Spleen (tissue), 7 donors: ENCODE measurements at regions not wholly inside any gene's neighbourhood (a gene's known extent, or its start where the extent isn't known, plus 50 kb on each side); places are given as distances from the start of the nearest gene placed in this dataset.

Experiments
- POLR2AphosphoS5 ChIP-seq, 3 donors: sonication (generic); formaldehyde crosslinking; IDR thresholded peaks; one replicate each; pipeline ENCODE4 v1.5.1; 2017; ENCODE audit warnings: antibody characterized with exemption in 3 of 3
- TF ChIP-seq, protein P1 (sequence below), 11 experiments: fragments of 200-600 bp in 7 of 11; fragments of 450-650 bp in 4 of 11; sonication (generic) in 4 of 11; IDR thresholded peaks in 8 of 11; conservative IDR thresholded peaks in 3 of 11; 1 replicate in 7 of 11; 2 replicates in 4 of 11; pipeline versions ENCODE4 v1.4.0 to v1.8.0; 2016 to 2021; ENCODE audit warnings: antibody characterized with exemption in 11 of 11, inconsistent platforms in 4 of 11, mild to moderate bottlenecking in 1 of 11
- donor health status: DM: no; HTN: no; CAD: no; lungs with moderate emphysema.
- donor health status: DM: no; HTN: no; CAD: no.
- donor health status: DM: no; HTN: no; CAD: no.

DNA sequence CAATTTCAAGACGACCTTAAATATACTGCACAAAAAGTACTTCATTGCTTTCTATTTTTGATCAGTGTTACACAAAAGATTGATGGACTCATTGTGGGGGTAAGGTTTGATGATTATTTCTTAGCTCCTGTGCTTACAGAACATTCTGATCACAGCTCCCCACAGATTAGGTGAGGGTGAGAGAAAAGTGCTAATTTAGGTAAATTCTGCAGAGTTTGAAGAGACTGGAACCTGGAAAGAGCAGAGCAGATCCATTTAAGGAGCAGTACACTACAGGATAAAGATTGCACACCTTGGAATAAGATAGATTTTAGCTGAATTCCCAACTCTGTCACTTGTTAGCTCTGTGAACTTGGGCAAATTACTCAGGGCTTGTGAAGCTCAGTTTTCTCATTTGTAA is 291.9 kb upstream of the CDH7 start:
- no peak for TF ChIP-seq POLR2AphosphoS5 (IDR thresholded peaks at IDR 0.05)
- TF ChIP-seq, protein P1, sequence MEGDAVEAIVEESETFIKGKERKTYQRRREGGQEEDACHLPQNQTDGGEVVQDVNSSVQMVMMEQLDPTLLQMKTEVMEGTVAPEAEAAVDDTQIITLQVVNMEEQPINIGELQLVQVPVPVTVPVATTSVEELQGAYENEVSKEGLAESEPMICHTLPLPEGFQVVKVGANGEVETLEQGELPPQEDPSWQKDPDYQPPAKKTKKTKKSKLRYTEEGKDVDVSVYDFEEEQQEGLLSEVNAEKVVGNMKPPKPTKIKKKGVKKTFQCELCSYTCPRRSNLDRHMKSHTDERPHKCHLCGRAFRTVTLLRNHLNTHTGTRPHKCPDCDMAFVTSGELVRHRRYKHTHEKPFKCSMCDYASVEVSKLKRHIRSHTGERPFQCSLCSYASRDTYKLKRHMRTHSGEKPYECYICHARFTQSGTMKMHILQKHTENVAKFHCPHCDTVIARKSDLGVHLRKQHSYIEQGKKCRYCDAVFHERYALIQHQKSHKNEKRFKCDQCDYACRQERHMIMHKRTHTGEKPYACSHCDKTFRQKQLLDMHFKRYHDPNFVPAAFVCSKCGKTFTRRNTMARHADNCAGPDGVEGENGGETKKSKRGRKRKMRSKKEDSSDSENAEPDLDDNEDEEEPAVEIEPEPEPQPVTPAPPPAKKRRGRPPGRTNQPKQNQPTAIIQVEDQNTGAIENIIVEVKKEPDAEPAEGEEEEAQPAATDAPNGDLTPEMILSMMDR (IDR thresholded peaks at IDR 0.05 in 8 of 11, conservative IDR thresholded peaks at IDR 0.05 in 3 of 11): no peak
